CD1c-positive myeloid dendritic cell (primary cell): ENCODE measurements at regions not wholly inside any gene's neighbourhood (a gene's known extent, or its start where the extent isn't known, plus 50 kb on each side); places are given as distances from the start of the nearest gene placed in this dataset.

ENCODE experiments used
- DNase-seq: peaks from one replicate; pipeline ENCODE4 v3.0.0-alpha.2; 2016; ENCODE audit errors: extremely low spot score

GRCh38 chr6:51398793-51399192 lies 580.1 kb downstream of the TFAP2B start:
- DNase-seq = no peak

DNA sequence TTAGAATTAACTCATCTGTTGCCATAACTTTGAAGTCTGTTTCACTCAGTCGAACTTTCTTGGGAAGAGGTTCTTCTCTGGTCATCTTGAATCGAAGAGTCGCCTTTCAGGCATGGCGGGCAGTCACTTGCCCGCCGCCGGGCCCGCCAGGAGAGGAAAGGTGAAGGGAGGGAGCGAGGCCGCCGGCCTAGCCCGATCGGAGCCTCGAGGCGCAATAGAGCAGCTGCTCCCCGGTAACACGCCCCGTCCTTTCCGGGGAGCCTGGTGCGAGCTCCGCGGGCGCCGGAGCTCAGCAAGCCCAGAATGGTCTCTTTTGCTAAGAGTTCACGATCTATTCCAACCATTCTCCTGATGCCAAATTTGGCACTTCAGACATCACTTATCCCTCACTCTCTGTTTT lies 591.8 kb downstream of the TFAP2B start:
- DNase-seq = no peak

DNA sequence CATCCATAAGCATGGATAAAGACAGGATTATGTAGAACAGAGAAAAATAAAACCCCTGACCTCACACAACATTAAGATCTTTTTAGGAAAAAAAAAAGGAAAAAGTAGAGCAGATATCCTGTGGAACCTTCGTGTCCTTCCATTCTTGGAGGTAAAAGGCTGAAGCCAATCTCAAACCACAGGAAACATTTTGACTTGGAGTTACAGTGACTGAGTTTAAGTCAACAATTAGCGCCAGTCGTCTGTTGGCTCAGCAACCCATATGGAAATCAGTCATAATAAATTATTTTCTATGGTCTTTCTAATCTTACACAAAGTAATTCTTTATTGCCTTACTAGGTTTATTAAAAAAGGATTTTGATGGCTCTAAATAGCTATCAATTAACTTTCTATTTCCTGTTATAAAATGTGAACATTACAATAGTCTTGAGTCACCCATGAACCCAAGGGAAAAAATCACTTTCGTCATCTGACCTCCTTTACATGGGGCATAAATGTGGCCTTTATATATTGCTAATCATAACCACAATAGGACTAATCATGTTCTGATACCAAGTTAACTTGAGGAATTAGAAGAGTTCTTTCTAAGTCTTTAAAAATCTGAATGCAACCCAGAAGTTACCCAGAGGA lies 592.9 kb downstream of the TFAP2B start:
- no peak for DNase-seq

GRCh38 chr6:51414361-51414760 lies 595.7 kb downstream of the TFAP2B start:
- no peak for DNase-seq

DNA sequence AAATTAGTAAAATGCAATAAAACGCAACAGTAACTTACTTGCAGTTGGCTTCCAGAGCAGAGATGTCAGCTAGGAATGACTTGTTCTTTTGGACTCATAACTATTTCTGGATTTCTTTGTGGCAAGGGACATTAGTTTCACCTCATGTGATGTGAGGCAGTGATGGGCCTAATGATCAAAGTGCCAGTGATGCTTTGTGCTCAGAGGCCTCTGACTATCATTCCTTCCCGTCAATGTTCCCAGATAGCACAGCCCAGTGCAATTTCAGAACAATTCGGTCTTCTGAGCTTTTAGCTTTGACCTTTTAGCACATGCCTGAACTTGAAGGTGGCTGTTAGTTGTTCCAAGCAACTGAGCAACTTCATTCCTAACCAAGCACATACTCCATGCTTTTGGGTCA lies 596.8 kb downstream of the TFAP2B start:
- DNase-seq = no peak

- no peak for DNase-seq
Measured at GRCh38 chr6:51429017-51429712, 610.5 kb downstream of the TFAP2B start.

DNA sequence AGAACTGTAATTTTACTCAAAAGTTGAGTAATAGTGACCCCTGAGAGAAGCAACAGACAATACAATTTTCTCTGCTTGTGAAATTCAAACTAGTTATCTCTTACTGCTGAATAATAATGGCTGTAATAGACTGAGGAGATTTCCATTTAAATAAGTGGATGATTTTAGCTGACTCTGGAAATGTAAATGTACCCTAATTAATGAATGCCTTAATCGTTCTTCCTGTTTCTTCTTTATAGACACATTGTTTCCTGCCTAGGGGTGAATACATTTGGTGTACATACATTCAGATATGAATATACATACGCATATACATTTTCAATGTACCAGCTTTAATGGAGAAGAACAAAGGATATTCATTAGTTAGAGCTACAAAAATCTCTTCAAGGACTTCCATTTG lies 611.9 kb downstream of the TFAP2B start:
- DNase-seq = no peak

DNA sequence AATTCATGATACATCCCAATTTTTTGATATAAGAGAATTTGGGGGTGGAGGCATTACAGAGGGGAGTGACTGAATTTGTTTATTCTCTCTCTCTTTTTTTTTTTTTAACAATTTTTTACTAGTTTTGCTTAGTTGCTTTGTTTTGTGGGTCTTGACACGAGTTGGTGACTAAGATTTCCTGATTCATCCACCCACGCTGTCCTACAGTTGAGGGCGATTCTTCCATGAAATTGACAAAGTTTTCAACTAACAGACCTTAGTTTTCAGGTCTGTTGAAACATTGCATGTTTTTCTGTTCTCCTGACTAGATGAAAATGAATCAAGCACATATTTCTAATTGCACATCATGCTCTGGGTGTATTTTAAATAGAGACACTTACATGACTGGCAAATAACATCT lies 613.8 kb downstream of the TFAP2B start:
- DNase-seq = no peak

GRCh38 chr6:51450248-51450957 lies 631.7 kb downstream of the TFAP2B start:
- DNase-seq = no peak

DNA sequence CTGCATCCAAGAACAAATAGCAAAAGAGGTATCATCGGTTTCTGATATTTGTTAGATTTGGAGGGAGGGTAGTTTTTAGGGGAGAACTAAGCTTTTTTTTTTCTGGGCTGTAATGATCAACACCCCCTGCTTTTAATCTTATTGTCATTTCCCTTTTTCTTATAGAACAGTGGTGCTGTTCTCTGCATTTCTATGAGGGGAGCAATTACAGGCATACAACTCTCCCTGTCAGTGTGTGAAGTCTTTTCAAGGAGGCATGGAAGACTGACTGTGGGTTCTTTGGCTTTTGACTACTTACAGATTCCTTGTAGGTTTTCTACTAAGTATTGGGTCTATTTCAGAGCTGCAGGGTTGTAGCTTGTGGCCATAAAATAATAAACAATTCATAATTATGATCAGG lies 632.3 kb downstream of the TFAP2B start:
- DNase-seq = no peak

GRCh38 chr6:51456282-51456681 lies 631.1 kb downstream of the PKHD1 start:
- no peak for DNase-seq

- DNase-seq = no peak
Measured at GRCh38 chr6:51459958-51460357, 627.5 kb downstream of the PKHD1 start.

GRCh38 chr6:51462896-51463295 lies 624.5 kb downstream of the PKHD1 start:
- DNase-seq = no peak

- DNase-seq = no peak
Measured at GRCh38 chr6:51463321-51463720, 624.1 kb downstream of the PKHD1 start.

DNA sequence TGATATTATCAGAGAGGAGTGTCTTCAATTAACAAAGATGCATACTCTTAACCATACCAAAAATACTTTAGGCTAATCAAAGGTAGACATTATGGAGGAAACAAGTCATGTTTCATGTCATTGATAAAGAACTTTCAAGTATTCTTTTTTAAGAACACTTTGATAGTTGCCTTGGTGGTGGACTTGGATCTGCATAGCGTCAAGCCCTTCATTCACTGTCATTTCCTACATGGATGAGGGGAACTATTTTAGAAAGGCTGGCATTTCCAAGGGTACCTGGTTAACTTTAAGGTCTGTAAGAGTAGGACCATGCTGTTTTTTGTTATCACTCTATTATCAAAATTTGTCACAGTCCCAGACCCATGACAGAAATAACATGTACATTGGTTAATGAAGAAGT lies 622.5 kb downstream of the PKHD1 start:
- no peak for DNase-seq

DNA sequence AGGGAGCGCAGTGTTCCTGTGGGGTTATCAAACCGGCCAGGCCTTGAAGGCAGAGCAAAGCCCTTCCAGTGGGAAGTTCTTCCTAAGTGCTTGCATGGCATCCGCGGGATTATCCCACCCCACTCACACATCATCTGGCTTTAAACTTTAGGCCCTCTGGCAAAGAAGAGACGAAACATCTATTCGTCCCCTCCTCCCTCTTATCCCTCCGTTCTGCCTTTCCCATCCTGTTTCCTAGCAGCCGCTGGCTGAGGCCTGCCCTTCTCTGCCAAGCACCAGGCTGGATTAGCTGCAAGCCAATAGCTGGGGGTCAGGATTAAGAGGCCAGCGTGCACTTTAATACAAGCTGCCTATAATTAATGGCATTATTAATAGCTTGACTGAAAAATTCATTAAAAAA lies 621.0 kb downstream of the PKHD1 start:
- DNase-seq = no peak

DNA sequence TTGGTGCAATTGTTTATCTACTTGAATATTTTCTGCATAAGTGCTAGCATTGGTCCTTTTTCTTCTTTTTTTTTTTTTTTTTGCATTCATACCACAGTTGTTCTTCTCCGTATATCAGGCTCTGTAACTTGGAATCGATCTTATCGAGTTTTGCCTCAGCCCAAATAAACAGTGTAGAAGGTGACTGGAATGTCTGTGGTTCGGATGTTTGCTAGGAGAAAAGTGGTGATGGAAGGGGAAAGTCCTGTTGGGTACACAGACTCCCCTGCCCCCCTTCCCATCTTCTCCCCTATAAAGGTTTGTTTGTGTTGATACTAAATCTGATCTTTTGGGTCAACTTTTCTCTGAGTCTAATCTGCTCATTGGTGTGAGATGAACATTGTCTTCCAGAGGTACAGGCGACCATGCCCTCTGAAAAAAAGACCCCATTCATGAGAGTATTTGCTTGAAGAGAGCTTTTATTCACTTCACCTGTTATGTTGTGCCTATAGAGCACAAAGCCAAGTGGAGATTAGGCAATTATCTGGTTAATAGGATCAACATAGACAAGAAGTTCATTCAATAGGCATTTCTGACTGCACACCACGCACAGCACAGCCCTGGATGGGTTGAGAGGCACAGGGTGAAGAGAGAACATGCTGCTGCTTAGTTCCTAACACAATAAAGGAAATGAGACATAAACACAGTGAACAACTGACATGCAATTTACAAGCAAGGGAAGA lies 620.0 kb downstream of the PKHD1 start:
- DNase-seq = no peak

DNA sequence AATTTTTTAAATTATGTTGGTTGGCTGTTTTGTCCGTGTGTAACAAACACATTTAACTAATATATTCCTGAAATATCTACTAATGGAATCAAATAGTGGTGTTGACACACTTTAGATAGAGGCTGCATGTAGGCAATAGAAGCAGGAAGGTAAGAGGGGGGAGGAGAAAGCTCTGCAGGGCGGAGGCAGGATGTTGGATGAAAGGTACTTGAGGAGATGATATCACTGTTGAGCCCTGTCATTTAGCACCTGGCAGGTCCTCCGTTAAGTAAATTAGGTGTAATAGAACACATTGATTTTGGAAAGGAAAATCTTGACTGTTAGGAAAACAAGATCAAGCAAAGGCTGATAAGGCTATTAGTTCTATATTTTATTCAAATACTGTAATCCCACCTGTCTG lies 618.7 kb downstream of the PKHD1 start:
- DNase-seq = no peak

GRCh38 chr6:51472745-51473487 lies 614.5 kb downstream of the PKHD1 start:
- DNase-seq = no peak

DNA sequence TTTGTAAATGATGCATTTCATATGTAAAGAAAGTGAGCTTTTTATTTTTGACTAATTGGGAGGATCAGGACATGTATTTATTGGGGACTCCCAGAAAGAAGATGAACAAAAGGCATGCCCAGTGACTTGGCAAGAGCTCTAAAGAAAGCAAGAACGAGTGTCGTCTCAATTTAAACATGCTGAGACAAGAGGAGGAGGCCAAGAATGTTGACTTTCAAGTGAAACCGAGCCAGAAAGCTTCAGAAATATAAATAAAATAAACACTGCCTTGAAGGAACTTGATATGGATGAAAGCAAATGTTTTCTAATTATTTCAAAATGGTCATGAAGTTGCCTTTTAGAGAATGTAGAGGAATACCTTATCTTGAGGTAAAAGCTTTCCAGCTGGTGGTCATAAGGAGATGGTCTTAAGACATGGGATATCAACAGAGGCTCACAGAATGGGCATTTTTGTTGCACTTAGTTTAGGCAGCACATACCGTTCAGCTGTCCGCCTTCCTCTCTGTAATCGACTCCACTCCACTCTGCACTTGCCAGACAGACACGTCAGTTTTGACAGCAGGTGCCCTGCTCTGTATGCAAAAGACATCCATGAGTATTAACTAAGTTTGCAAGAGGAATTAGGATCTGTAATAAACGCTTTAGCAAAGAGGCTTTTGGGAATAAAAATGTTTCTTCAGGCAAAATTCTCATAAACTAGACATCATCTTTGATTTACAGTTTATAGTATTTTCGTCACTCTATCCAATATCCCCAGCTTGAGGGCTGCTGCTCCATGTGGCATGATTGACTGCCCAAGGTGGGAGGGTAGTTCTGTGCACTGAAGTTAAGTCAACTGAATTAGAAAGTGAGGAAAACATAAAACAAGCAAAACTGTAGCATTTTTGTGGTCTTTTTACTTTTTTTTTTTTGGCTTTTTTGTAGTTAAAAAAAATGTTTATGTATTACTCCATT lies 613.1 kb downstream of the PKHD1 start:
- DNase-seq = no peak
